DOHH2 (cell line): ENCODE measurements at regions not wholly inside any gene's neighbourhood (a gene's known extent, or its start where the extent isn't known, plus 50 kb on each side); places are given as distances from the start of the nearest gene placed in this dataset.

Experiments used
- EZH2phosphoT487 ChIP-seq: fragments of 200-600 bp; sonication (generic); IDR thresholded peaks from 2 replicates; pipeline ENCODE4 v1.6.1; 2017; ENCODE audit warnings: borderline replicate concordance, mild to moderate bottlenecking, antibody characterized with exemption, low read length, moderate library complexity, mixed read lengths
- TF ChIP-seq, protein P1 (sequence below): fragments of 200-600 bp; sonication (generic); IDR thresholded peaks from one replicate; pipeline ENCODE4 v1.5.1; 2014; ENCODE audit warnings: antibody characterized with exemption, mild to moderate bottlenecking, low read depth, low read length; ENCODE audit not compliant: poor library complexity, severe bottlenecking

DNA sequence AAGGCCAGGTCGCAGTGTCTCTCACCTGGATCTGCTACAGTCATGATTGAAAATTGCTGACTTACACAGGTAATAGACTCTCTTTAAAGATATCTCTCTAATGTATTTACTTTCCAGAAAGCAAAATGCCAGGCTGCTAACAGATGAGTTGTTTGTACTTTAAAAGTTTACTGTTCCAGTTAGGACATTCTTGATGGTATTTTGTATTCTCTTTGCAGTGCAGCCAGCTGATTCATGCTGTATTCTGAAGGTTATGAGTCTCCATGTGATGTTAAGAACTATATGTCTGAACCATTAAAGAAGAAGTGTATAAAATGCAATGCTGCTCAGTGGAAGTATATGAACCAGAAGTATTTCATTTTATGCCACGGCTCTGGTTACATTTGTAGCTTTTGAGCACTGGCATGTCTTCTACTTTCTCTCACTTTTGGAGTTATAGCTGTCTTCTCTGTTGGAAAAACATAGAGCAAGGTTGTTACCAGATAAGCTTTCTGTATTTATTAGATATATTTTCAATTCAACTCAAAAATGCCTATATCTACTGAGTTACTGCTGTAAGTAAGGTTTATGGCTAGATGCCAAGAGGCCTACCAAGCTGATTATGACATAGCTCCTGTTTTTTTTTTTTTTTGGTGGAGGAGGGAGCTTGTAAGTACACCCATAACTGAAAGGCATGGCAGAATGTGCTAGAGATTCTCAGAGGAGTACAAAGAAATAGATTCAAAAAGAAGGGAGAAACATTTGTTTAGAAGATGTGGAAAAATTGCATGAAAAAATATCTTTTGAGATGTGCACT, 130.5 kb upstream of the MAN1A1 start:
- TF ChIP-seq, protein P1, sequence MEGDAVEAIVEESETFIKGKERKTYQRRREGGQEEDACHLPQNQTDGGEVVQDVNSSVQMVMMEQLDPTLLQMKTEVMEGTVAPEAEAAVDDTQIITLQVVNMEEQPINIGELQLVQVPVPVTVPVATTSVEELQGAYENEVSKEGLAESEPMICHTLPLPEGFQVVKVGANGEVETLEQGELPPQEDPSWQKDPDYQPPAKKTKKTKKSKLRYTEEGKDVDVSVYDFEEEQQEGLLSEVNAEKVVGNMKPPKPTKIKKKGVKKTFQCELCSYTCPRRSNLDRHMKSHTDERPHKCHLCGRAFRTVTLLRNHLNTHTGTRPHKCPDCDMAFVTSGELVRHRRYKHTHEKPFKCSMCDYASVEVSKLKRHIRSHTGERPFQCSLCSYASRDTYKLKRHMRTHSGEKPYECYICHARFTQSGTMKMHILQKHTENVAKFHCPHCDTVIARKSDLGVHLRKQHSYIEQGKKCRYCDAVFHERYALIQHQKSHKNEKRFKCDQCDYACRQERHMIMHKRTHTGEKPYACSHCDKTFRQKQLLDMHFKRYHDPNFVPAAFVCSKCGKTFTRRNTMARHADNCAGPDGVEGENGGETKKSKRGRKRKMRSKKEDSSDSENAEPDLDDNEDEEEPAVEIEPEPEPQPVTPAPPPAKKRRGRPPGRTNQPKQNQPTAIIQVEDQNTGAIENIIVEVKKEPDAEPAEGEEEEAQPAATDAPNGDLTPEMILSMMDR, result no peak
- TF ChIP-seq EZH2phosphoT487, result no peak
